Mammary epithelial cell (primary cell): ENCODE measurements at regions not wholly inside any gene's neighbourhood (a gene's known extent, or its start where the extent isn't known, plus 50 kb on each side); places are given as distances from the start of the nearest gene placed in this dataset.
"Not testable (repeated sequence)": the region's sequence is repeated elsewhere in the genome, so short reads cannot be mapped to it uniquely, and the experiment has no call there.

Experiments
- EZH2 ChIP-seq: IDR thresholded peaks from 2 replicates; pipeline ENCODE4 v1.6.1; 2012; ENCODE audit warnings: low read length, inconsistent platforms, borderline replicate concordance
- TF ChIP-seq, protein P1 (sequence below), 2 donors: IDR thresholded peaks in 1 of 2; conservative IDR thresholded peaks in 1 of 2; 2 replicates each; pipeline ENCODE4 v1.5.1; 2011 to 2012; ENCODE audit warnings: inconsistent platforms in 2 of 2, low read length in 2 of 2, mild to moderate bottlenecking in 2 of 2, control low read depth in 1 of 2, low read depth in 1 of 2; ENCODE audit not compliant: insufficient read depth in 1 of 2; ENCODE audit errors: extremely low read depth in 1 of 2

DNA sequence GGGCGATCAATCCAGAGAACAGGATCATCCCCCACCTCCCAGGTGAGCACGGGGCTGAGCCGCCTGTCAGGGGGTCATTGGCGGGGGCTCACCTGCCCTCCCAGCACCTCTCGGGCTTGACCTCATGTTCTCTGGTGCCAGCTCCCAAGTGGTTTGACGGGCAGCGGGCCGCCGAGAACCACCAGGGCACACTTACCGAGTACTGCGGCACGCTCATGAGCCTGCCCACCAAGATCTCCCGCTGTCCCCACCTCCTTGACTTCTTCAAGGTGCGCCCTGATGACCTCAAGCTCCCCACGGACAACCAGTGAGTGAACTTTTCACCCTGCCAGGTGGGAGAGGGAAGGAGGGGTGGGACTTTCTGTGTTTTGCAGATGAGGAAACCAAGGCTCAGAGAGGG, 82.9 kb downstream of the NSUN5 start:
- not testable (repeated sequence) for TF ChIP-seq EZH2
- TF ChIP-seq, protein P1, sequence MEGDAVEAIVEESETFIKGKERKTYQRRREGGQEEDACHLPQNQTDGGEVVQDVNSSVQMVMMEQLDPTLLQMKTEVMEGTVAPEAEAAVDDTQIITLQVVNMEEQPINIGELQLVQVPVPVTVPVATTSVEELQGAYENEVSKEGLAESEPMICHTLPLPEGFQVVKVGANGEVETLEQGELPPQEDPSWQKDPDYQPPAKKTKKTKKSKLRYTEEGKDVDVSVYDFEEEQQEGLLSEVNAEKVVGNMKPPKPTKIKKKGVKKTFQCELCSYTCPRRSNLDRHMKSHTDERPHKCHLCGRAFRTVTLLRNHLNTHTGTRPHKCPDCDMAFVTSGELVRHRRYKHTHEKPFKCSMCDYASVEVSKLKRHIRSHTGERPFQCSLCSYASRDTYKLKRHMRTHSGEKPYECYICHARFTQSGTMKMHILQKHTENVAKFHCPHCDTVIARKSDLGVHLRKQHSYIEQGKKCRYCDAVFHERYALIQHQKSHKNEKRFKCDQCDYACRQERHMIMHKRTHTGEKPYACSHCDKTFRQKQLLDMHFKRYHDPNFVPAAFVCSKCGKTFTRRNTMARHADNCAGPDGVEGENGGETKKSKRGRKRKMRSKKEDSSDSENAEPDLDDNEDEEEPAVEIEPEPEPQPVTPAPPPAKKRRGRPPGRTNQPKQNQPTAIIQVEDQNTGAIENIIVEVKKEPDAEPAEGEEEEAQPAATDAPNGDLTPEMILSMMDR (conservative IDR thresholded peaks at IDR 0.05 in 1 of 2, IDR thresholded peaks at IDR 0.05 in 1 of 2; ENCODE audit: extremely low read depth in 1 of 2, insufficient read depth in 1 of 2, low read depth in 1 of 2, low read length in 2 of 2), result not testable (repeated sequence)
